ENCODE measurements at regions not wholly inside any gene's neighbourhood (a gene's known extent, or its start where the extent isn't known, plus 50 kb on each side); places are given as distances from the start of the nearest gene placed in this dataset.

DNA sequence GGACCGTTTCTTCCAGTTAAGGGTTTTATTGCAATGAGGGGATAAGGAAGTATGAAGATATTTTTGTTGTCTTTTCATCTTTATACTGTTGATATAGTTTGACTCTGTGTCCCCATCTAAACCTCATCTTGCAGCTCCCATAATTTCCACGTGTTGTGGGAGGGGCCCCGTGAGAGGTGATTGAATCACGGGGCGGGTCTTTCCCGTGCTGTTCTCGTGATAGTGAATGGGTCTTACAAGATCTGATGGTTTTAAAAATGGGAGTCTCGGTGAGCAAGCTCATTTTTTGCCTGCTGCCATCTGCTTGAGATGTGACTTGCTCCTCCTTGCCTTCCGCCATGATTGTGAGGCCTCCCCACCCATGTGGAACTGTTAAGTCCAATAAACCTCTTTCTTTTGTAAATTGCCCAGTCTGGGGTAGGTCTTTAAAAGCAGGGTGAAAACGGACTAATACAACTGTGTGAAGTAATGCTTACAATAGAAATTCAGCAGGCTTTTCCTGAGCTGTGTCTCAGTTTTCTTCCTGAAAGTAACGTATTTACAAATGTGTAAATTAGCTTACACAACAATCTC, 377.3 kb downstream of the SIPA1L2 start:
- POLR2A ChIA-PET: interaction anchor here (0.7 to 2.0 kb wide), 2 partner anchors 13 to 28 kb away, joined by 3 to 5 read pairs; no protein-coding TSS in a partner anchor
- Histone ChIP-seq H3K27me3 (ENCODE audit: control insufficient read depth in 2 of 2, insufficient read depth in 2 of 2, low read length in 2 of 2) (no peaks in the 10 kb centered on the region; a peak in 1 of 5 replicates), H3K36me3 (ENCODE audit: control insufficient read depth, insufficient read depth, low read length) (no peaks in the 10 kb centered on the region), H3K4me2 (ENCODE audit: insufficient read depth, low read length) (no peak overlapping the region), H3K9me3 (replicated peaks; ENCODE audit: control insufficient read depth, insufficient read depth, low read depth, low read length) (no peaks in the 10 kb centered on the region), H3K79me2 (ENCODE audit: control insufficient read depth, insufficient read depth, low read length) (no peaks in the 10 kb centered on the region), H2AFZ (ENCODE audit: low read depth, low read length) (no peak overlapping the region), H3K27ac (ENCODE audit: extremely low read depth, low read depth, low read length) (no peak overlapping the region), H4K20me1 (replicated peaks; ENCODE audit: control insufficient read depth, insufficient read depth, low read length) (no peaks in the 10 kb centered on the region), H3K9me1 (ENCODE audit: control insufficient read depth, insufficient read depth, low read length) (no peaks in the 10 kb centered on the region), H3K9ac (ENCODE audit: insufficient read depth in 1 of 2, low read depth in 2 of 2, low read length in 2 of 2) (no peak overlapping the region), H3K4me3 (no peak overlapping the region), H3K4me1 (replicated peaks in 1 of 2; ENCODE audit: control insufficient read depth in 2 of 2, insufficient read depth in 2 of 2, low read length in 2 of 2) (no peaks in the 10 kb centered on the region)
- ATAC-seq (no peak), DNase-seq (ENCODE audit: extremely low read depth in 1 of 4, low spot score in 3 of 4) (no peak), FAIRE-seq (no peak)
- in situ Hi-C loops (cut with MboI) (no loop called here), intact Hi-C loops (cut with micrococcal nuclease) (no loop called here)
- TF ChIP-seq TCFL5 (CRISPR knock-in tag; conservative IDR thresholded peaks at IDR 0.05) (no peak), CREB1 (IDR thresholded peaks at IDR 0.05) (no peak), CREB1 (CRISPR knock-in tag; IDR thresholded peaks at IDR 0.05) (no peak), ZC3H4 (CRISPR knock-in tag; IDR thresholded peaks at IDR 0.05; ENCODE audit: borderline replicate concordance) (no peak)
- TF ChIP-seq, protein P1, sequence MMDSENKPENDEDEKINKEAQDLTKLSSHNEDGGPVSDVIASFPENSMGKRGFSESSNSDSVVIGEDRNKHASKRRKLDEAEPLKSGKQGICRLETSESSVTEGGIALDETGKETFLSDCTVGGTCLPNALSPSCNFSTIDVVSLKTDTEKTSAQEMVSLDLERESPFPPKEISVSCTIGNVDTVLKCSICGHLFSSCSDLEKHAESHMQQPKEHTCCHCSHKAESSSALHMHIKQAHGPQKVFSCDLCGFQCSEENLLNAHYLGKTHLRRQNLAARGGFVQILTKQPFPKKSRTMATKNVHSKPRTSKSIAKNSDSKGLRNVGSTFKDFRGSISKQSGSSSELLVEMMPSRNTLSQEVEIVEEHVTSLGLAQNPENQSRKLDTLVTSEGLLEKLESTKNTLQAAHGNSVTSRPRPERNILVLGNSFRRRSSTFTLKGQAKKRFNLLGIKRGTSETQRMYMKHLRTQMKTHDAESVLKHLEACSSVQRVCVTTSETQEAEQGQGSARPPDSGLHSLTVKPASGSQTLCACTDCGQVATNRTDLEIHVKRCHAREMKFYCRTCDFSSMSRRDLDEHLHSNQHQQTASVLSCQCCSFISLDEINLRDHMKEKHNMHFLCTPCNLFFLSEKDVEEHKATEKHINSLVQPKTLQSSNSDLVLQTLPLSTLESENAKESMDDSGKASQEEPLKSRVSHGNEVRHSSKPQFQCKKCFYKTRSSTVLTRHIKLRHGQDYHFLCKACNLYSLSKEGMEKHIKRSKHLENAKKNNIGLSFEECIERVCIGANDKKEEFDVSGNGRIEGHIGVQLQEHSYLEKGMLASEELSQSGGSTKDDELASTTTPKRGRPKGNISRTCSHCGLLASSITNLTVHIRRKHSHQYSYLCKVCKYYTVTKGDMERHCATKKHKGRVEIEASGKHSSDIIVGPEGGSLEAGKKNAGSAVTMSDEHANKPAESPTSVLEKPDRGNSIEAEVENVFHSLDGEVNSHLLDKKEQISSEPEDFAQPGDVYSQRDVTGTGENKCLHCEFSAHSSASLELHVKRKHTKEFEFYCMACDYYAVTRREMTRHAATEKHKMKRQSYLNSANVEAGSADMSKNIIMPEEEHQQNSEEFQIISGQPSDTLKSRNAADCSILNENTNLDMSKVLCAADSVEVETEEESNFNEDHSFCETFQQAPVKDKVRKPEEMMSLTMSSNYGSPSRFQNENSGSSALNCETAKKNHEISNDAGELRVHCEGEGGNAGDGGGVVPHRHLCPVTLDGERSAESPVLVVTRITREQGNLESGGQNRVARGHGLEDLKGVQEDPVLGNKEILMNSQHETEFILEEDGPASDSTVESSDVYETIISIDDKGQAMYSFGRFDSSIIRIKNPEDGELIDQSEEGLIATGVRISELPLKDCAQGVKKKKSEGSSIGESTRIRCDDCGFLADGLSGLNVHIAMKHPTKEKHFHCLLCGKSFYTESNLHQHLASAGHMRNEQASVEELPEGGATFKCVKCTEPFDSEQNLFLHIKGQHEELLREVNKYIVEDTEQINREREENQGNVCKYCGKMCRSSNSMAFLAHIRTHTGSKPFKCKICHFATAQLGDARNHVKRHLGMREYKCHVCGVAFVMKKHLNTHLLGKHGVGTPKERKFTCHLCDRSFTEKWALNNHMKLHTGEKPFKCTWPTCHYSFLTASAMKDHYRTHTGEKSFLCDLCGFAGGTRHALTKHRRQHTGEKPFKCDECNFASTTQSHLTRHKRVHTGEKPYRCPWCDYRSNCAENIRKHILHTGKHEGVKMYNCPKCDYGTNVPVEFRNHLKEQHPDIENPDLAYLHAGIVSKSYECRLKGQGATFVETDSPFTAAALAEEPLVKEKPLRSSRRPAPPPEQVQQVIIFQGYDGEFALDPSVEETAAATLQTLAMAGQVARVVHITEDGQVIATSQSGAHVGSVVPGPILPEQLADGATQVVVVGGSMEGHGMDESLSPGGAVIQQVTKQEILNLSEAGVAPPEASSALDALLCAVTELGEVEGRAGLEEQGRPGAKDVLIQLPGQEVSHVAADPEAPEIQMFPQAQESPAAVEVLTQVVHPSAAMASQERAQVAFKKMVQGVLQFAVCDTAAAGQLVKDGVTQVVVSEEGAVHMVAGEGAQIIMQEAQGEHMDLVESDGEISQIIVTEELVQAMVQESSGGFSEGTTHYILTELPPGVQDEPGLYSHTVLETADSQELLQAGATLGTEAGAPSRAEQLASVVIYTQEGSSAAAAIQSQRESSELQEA (IDR thresholded peaks at IDR 0.05; ENCODE audit: low read depth): no peak
- TF ChIP-seq, protein P2, sequence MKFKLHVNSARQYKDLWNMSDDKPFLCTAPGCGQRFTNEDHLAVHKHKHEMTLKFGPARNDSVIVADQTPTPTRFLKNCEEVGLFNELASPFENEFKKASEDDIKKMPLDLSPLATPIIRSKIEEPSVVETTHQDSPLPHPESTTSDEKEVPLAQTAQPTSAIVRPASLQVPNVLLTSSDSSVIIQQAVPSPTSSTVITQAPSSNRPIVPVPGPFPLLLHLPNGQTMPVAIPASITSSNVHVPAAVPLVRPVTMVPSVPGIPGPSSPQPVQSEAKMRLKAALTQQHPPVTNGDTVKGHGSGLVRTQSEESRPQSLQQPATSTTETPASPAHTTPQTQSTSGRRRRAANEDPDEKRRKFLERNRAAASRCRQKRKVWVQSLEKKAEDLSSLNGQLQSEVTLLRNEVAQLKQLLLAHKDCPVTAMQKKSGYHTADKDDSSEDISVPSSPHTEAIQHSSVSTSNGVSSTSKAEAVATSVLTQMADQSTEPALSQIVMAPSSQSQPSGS (CRISPR knock-in tag; IDR thresholded peaks at IDR 0.05): no peak
- TF ChIP-seq, protein P3, sequence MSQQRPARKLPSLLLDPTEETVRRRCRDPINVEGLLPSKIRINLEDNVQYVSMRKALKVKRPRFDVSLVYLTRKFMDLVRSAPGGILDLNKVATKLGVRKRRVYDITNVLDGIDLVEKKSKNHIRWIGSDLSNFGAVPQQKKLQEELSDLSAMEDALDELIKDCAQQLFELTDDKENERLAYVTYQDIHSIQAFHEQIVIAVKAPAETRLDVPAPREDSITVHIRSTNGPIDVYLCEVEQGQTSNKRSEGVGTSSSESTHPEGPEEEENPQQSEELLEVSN (IDR thresholded peaks at IDR 0.05; ENCODE audit: borderline replicate concordance in 1 of 2, extremely low read depth in 1 of 2, insufficient read depth in 1 of 2, insufficient read length in 1 of 2, low read depth in 1 of 2, low read length in 1 of 2, poor library complexity in 1 of 2, severe bottlenecking in 1 of 2): no peak
- TF ChIP-seq, protein P4, sequence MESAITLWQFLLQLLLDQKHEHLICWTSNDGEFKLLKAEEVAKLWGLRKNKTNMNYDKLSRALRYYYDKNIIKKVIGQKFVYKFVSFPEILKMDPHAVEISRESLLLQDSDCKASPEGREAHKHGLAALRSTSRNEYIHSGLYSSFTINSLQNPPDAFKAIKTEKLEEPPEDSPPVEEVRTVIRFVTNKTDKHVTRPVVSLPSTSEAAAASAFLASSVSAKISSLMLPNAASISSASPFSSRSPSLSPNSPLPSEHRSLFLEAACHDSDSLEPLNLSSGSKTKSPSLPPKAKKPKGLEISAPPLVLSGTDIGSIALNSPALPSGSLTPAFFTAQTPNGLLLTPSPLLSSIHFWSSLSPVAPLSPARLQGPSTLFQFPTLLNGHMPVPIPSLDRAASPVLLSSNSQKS (CRISPR knock-in tag; IDR thresholded peaks at IDR 0.05): no peak
- BruUV-seq (replicated peaks): no TSS peak
- 0% methylated on average over 11 of the region's 11 CpGs for WGBS (ENCODE audit: insufficient coverage, low coverage, missing lambda C conversion rate)
- CTCF ChIA-PET (ENCODE audit: low intra/inter-chr PET ratio): no interaction called here

Measured in K562 (cell line).